Mesothelial cell of epicardium (in vitro differentiated cells): ENCODE measurements at regions not wholly inside any gene's neighbourhood (a gene's known extent, or its start where the extent isn't known, plus 50 kb on each side); places are given as distances from the start of the nearest gene placed in this dataset.
"Not testable (repeated sequence)": the region's sequence is repeated elsewhere in the genome, so short reads cannot be mapped to it uniquely, and the experiment has no call there.

Experiments used
- DNase-seq, 2 experiments: peaks; one replicate each; pipeline ENCODE4 v3.0.0; 2021; ENCODE audit warnings: low spot score in 2 of 2; ENCODE audit not compliant: unreplicated experiment in 2 of 2
- H3K27ac Mint-ChIP-seq: 2 replicates; pipeline ENCODE4 v1.8.0; 2021; ENCODE audit warnings: mixed read lengths
- H3K27me3 Mint-ChIP-seq: 2 replicates; pipeline ENCODE4 v1.8.0; 2021; ENCODE audit warnings: low read depth, mixed read lengths
- H3K36me3 Mint-ChIP-seq: 2 replicates; pipeline ENCODE4 v1.8.0; 2021; ENCODE audit warnings: mixed read lengths
- H3K4me1 Mint-ChIP-seq: 2 replicates; pipeline ENCODE4 v1.8.0; 2021; ENCODE audit warnings: mixed read lengths
- H3K4me3 Mint-ChIP-seq: 2 replicates; pipeline ENCODE4 v1.8.0; 2021; ENCODE audit warnings: mild to moderate bottlenecking, moderate library complexity, mixed read lengths
- H3K9me3 Mint-ChIP-seq: 2 replicates; pipeline ENCODE4 v1.8.0; 2021; ENCODE audit warnings: mixed read lengths
- CTCF ChIP-seq: fragments of 200-600 bp; sonication (generic); IDR thresholded peaks from one replicate; pipeline ENCODE4 v1.5.0; 2021; ENCODE audit warnings: antibody characterized with exemption; ENCODE audit not compliant: unreplicated experiment

- no peaks in the 10 kb centered on the region for H3K27me3 Mint-ChIP-seq
- no peaks in the 10 kb centered on the region for H3K4me1 Mint-ChIP-seq
Measured at GRCh38 chr5:152601806-152602732, 197.0 kb upstream of the NMUR2 start.

GRCh38 chr5:152606050-152606449 lies 201.0 kb upstream of the NMUR2 start:
- H3K9me3 Mint-ChIP-seq: peaks cover 14% of the 10 kb centered on the region
- H3K36me3 Mint-ChIP-seq, H3K4me3 Mint-ChIP-seq, DNase-seq, H3K4me1 Mint-ChIP-seq, H3K27me3 Mint-ChIP-seq, H3K27ac Mint-ChIP-seq: not testable (repeated sequence)

More at GRCh38 chr5:152601806-152602732, 197.0 kb upstream of the NMUR2 start:
- no peak for TF ChIP-seq CTCF
- DNase-seq: no peak
- H3K36me3 Mint-ChIP-seq: no peaks in the 10 kb centered on the region
- no peak overlapping the region for H3K4me3 Mint-ChIP-seq
- no peak overlapping the region for H3K27ac Mint-ChIP-seq
- H3K9me3 Mint-ChIP-seq: peaks cover 14% of the 10 kb centered on the region

GRCh38 chr5:152606776-152607364 lies 201.8 kb upstream of the NMUR2 start:
- no peaks in the 10 kb centered on the region for H3K36me3 Mint-ChIP-seq
- peaks cover 14% of the 10 kb centered on the region for H3K9me3 Mint-ChIP-seq
- TF ChIP-seq CTCF: no peak
- no peaks in the 10 kb centered on the region for H3K27me3 Mint-ChIP-seq
- no peak overlapping the region for H3K4me3 Mint-ChIP-seq
- H3K4me1 Mint-ChIP-seq: no peaks in the 10 kb centered on the region
- H3K27ac Mint-ChIP-seq: no peak overlapping the region
- no peak for DNase-seq

- Mint-ChIP-seq H3K36me3 (no peaks in the 10 kb centered on the region), H3K4me1 (no peaks in the 10 kb centered on the region), H3K27ac (no peak overlapping the region), H3K4me3 (no peak overlapping the region), H3K27me3 (no peaks in the 10 kb centered on the region), H3K9me3 (peaks cover 14% of the 10 kb centered on the region)
- no peak for TF ChIP-seq CTCF
- DNase-seq: no peak
Measured at GRCh38 chr5:152607401-152608160, 202.5 kb upstream of the NMUR2 start.

GRCh38 chr5:152608458-152608857 lies 203.4 kb upstream of the NMUR2 start:
- no peaks in the 10 kb centered on the region for H3K36me3 Mint-ChIP-seq

More at GRCh38 chr5:152608458-152608857, 203.4 kb upstream of the NMUR2 start:
- no peak for TF ChIP-seq CTCF
- Mint-ChIP-seq H3K4me3 (no peak overlapping the region), H3K27ac (no peak overlapping the region), H3K27me3 (no peaks in the 10 kb centered on the region), H3K9me3 (peaks cover 10% of the 10 kb centered on the region), H3K4me1 (no peaks in the 10 kb centered on the region)
- DNase-seq: no peak
